HEK293T (cell line): ENCODE measurements at regions not wholly inside any gene's neighbourhood (a gene's known extent, or its start where the extent isn't known, plus 50 kb on each side); places are given as distances from the start of the nearest gene placed in this dataset.

Experiments used
- CTCF ChIA-PET: fragments of 350-600 bp; formaldehyde crosslinking; extraction: SDS; loops from one replicate; lab custom pipeline; 2021; ENCODE audit warnings: antibody characterized with exemption, inconsistent platforms; lab: Yijun Ruan, JAX
- POLR2A ChIA-PET: fragments of 350-600 bp; formaldehyde crosslinking; extraction: SDS; loops from one replicate; lab custom pipeline; 2020; ENCODE audit warnings: antibody characterized with exemption, inconsistent platforms; lab: Yijun Ruan, JAX
- DNase-seq: peaks from one replicate; pipeline ENCODE4 v3.0.0; 2012; ENCODE audit warnings: mixed read lengths; ENCODE audit errors: extremely low spot score
- ARNT ChIP-seq: fragments of 450-650 bp; IDR thresholded peaks from 2 replicates; pipeline ENCODE4 v1.6.1; 2017; ENCODE audit warnings: mild to moderate bottlenecking
- BHLHE40 ChIP-seq: fragments of 450-650 bp; IDR thresholded peaks from 2 replicates; pipeline ENCODE4 v1.6.1; 2016; ENCODE audit warnings: mild to moderate bottlenecking, moderate library complexity, borderline replicate concordance
- CTBP1 ChIP-seq: fragments of 450-650 bp; IDR thresholded peaks from 2 replicates; pipeline ENCODE4 v1.6.1; 2016; ENCODE audit warnings: borderline replicate concordance
- ELF4 ChIP-seq: fragments of 450-650 bp; IDR thresholded peaks from 2 replicates; pipeline ENCODE4 v1.6.1; 2017; ENCODE audit warnings: antibody characterized with exemption
- FOXA1 ChIP-seq: fragments of 450-650 bp; IDR thresholded peaks from 2 replicates; pipeline ENCODE4 v1.6.1; 2016; ENCODE audit warnings: mild to moderate bottlenecking
- FOXK2 ChIP-seq: fragments of 450-650 bp; IDR thresholded peaks from 2 replicates; pipeline ENCODE4 v1.6.1; 2016; ENCODE audit warnings: mild to moderate bottlenecking
- FOXM1 ChIP-seq: fragments of 450-650 bp; IDR thresholded peaks from 2 replicates; pipeline ENCODE4 v1.6.1; 2017; ENCODE audit warnings: mild to moderate bottlenecking, borderline replicate concordance
- HDGF ChIP-seq: fragments of 450-650 bp; IDR thresholded peaks from 2 replicates; pipeline ENCODE4 v1.6.1; 2017; ENCODE audit warnings: antibody characterized with exemption, borderline replicate concordance
- L3MBTL2 ChIP-seq: fragments of 450-650 bp; conservative IDR thresholded peaks from 2 replicates; pipeline ENCODE4 v1.6.1; 2016; ENCODE audit warnings: mild to moderate bottlenecking
- LEF1 ChIP-seq: fragments of 450-650 bp; IDR thresholded peaks from 2 replicates; pipeline ENCODE4 v1.6.1; 2017; ENCODE audit warnings: mild to moderate bottlenecking, borderline replicate concordance
- NFRKB ChIP-seq: fragments of 450-650 bp; IDR thresholded peaks from 2 replicates; pipeline ENCODE4 v1.6.1; 2016; ENCODE audit warnings: mild to moderate bottlenecking, moderate library complexity
- SP1 ChIP-seq: fragments of 450-650 bp; IDR thresholded peaks from 2 replicates; pipeline ENCODE4 v1.6.1; 2017
- SUZ12 ChIP-seq: fragments of 450-650 bp; IDR thresholded peaks from 2 replicates; pipeline ENCODE4 v1.6.1; 2016; ENCODE audit warnings: mild to moderate bottlenecking
- TARDBP ChIP-seq: fragments of 450-650 bp; IDR thresholded peaks from 2 replicates; pipeline ENCODE4 v1.6.1; 2016
- ZNF384 ChIP-seq: fragments of 450-650 bp; IDR thresholded peaks from 2 replicates; pipeline ENCODE4 v1.6.1; 2016
- TF ChIP-seq, protein P1 (sequence below): fragments of 450-650 bp; IDR thresholded peaks from 2 replicates; pipeline ENCODE4 v1.6.1; 2016

GRCh38 chr20:24070679-24071078 lies 82.1 kb upstream of the GGTLC1 start:
- no peak for TF ChIP-seq ZNF384
- no peak for TF ChIP-seq ELF4
- no peak for TF ChIP-seq NFRKB
- TF ChIP-seq HDGF, result no peak
- no peak for TF ChIP-seq ARNT
- no peak for TF ChIP-seq LEF1
- TF ChIP-seq, protein P1, sequence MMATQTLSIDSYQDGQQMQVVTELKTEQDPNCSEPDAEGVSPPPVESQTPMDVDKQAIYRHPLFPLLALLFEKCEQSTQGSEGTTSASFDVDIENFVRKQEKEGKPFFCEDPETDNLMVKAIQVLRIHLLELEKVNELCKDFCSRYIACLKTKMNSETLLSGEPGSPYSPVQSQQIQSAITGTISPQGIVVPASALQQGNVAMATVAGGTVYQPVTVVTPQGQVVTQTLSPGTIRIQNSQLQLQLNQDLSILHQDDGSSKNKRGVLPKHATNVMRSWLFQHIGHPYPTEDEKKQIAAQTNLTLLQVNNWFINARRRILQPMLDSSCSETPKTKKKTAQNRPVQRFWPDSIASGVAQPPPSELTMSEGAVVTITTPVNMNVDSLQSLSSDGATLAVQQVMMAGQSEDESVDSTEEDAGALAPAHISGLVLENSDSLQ, result no peak
- TF ChIP-seq FOXM1, result no peak
- no peak for TF ChIP-seq TARDBP
- no peak for TF ChIP-seq SUZ12
- TF ChIP-seq SP1, result no peak
- TF ChIP-seq BHLHE40, result no peak
- no peak for TF ChIP-seq CTBP1
- TF ChIP-seq L3MBTL2, result no peak
- no peak for TF ChIP-seq FOXA1
- no peak for TF ChIP-seq FOXK2
- CTCF ChIA-PET, result no interaction called here
- no peak for DNase-seq
- POLR2A ChIA-PET, result no interaction called here

DNA sequence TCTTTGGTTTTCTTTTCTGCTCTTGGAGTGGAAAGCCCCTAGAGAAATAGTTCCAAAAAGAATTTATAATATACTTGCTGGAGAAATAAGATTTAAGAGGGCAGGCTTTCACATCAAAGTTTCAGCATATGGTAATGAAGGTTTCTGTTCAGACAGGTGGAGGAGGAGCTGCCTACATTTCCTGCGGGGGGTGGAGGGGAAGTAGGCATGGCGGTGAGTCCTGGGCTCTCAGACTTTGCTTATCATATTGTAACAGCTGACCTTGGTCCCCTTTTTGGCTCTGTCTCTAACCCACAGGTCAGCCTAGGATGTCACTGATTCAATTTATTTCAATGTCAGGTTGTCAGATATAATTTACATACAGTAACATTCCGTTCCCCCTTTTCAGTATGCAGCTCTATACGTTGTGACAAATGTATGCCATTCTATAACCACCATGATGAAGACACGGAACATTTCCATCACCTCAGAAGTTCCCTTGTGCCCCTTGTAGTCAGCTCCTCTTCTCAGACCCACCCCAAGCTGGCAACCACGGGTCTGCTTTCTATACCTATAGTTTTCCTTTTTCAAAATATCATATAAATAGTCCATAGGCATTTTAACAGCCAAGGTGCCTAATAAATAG lies 77.6 kb upstream of the GGTLC1 start:
- ChIA-PET CTCF (no interaction called here), POLR2A (no interaction called here)
- no peak for TF ChIP-seq FOXM1
- TF ChIP-seq LEF1, result no peak
- no peak for TF ChIP-seq ARNT
- TF ChIP-seq FOXA1, result no peak
- TF ChIP-seq HDGF, result no peak
- no peak for TF ChIP-seq TARDBP
- no peak for TF ChIP-seq NFRKB
- no peak for TF ChIP-seq CTBP1
- TF ChIP-seq ZNF384, result no peak
- TF ChIP-seq SP1, result no peak
- TF ChIP-seq FOXK2, result no peak
- no peak for TF ChIP-seq SUZ12
- no peak for TF ChIP-seq L3MBTL2
- TF ChIP-seq BHLHE40, result no peak
- no peak for TF ChIP-seq ELF4
- TF ChIP-seq, protein P1, result no peak
- DNase-seq, result no peak

DNA sequence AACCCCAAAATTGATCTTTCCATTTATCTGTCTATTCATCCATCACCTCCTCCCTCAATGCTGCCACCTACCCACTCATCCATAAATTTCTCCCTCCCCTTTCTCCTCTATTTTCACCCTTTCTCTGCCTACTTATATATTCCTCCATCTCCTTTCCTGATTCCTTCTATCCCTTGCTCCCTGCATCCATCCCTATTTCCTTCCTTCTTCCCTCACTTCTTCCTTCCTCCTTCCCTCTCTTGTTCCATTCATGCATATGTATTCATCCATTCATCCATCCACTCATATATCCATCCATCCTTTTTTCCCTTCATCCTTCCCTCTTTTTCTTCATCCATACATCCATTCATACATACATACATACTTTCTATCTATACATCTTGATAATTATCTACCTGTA lies 76.3 kb upstream of the GGTLC1 start:
- TF ChIP-seq FOXM1, result no peak
- TF ChIP-seq FOXK2, result no peak
- no peak for TF ChIP-seq SUZ12
- TF ChIP-seq BHLHE40, result no peak
- TF ChIP-seq ARNT, result no peak
- TF ChIP-seq SP1, result no peak
- CTCF ChIA-PET, result no interaction called here
- POLR2A ChIA-PET, result no interaction called here
- DNase-seq, result no peak

DNA sequence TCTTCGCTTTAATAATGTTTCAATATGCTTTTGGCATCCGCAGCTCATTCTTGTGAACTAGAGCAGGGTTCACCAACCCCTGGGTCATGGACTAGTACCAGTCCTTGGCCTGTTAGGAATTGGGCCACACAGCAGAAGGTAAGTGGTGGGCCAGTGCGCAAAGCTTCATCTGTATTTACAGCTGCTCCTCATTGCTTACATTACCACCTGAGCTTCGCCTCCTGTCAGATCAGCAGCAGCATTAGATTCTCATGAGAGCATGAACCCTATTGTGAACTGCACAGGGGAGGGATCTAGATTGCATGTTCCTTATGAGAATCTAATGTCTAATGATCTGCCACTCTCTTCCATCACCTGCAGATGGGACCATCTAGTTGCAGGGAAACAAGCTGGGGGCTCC lies 75.5 kb upstream of the GGTLC1 start:
- ChIA-PET CTCF (no interaction called here), POLR2A (no interaction called here)
- TF ChIP-seq FOXA1, result no peak
- DNase-seq, result no peak

GRCh38 chr20:24063100-24063499 lies 74.5 kb upstream of the GGTLC1 start:
- POLR2A ChIA-PET, result no interaction called here
- no peak for DNase-seq
- CTCF ChIA-PET, result no interaction called here

More at GRCh38 chr20:24063100-24063499, 74.5 kb upstream of the GGTLC1 start:
- TF ChIP-seq FOXM1 (no peak), CTBP1 (no peak), FOXK2 (no peak), L3MBTL2 (no peak), ZNF384 (no peak), SUZ12 (no peak), SP1 (no peak), NFRKB (no peak), LEF1 (no peak), BHLHE40 (no peak), ELF4 (no peak), TARDBP (no peak), ARNT (no peak), HDGF (no peak), FOXA1 (no peak)
- TF ChIP-seq, protein P1, result no peak
